ENCODE measurements at regions not wholly inside any gene's neighbourhood (a gene's known extent, or its start where the extent isn't known, plus 50 kb on each side); places are given as distances from the start of the nearest gene placed in this dataset.

GRCh38 chr4:31964685-31965084 is 1244.5 kb downstream of the PCDH7 start:
- TF ChIP-seq CTCF (IDR thresholded peaks at IDR 0.05; ENCODE audit: poor library complexity): no peak
- TF ChIP-seq EZH2phosphoT487 (IDR thresholded peaks at IDR 0.05; ENCODE audit: low read depth, severe bottlenecking, unreplicated experiment): no peak
